ENCODE measurements at regions not wholly inside any gene's neighbourhood (a gene's known extent, or its start where the extent isn't known, plus 50 kb on each side); places are given as distances from the start of the nearest gene placed in this dataset.
"Not testable (repeated sequence)": the region's sequence is repeated elsewhere in the genome, so short reads cannot be mapped to it uniquely, and the experiment has no call there.

- DNase-seq (ENCODE audit: low read depth in 2 of 2), result no peak
Observed at GRCh38 chr6:84635081-84635761, 129.2 kb downstream of the TBX18 start.

GRCh38 chr6:84633771-84634170 lies 130.6 kb downstream of the TBX18 start:
- DNase-seq (ENCODE audit: low read depth in 2 of 2), result no peak

GRCh38 chr6:84626527-84626926 lies 137.9 kb downstream of the TBX18 start:
- DNase-seq (ENCODE audit: low read depth in 2 of 2), result not testable (repeated sequence)

GRCh38 chr6:84625506-84625905 lies 138.9 kb downstream of the TBX18 start:
- no peak for DNase-seq (ENCODE audit: low read depth in 2 of 2)

GRCh38 chr6:84623956-84624680 lies 140.3 kb downstream of the TBX18 start:
- no peak for DNase-seq (ENCODE audit: low read depth in 2 of 2)

- DNase-seq (ENCODE audit: low read depth in 2 of 2), result no peak
Observed at GRCh38 chr6:84618836-84619235, 145.6 kb downstream of the TBX18 start.

GRCh38 chr6:84618046-84618752 lies 146.2 kb downstream of the TBX18 start:
- DNase-seq (ENCODE audit: low read depth in 2 of 2), result no peak

- DNase-seq (ENCODE audit: low read depth in 2 of 2), result no peak
Observed at GRCh38 chr6:84615987-84616386, 148.4 kb downstream of the TBX18 start.

- DNase-seq (ENCODE audit: low read depth in 2 of 2), result no peak
Observed at GRCh38 chr6:84615113-84615850, 149.1 kb downstream of the TBX18 start.

- DNase-seq (ENCODE audit: low read depth in 2 of 2), result no peak
Observed at GRCh38 chr6:84606860-84607259, 157.5 kb downstream of the TBX18 start.

- no peak for DNase-seq (ENCODE audit: low read depth in 2 of 2)
Observed at GRCh38 chr6:84605298-84605697, 159.1 kb downstream of the TBX18 start.

GRCh38 chr6:84601366-84601765 lies 163.0 kb downstream of the TBX18 start:
- no peak for DNase-seq (ENCODE audit: low read depth in 2 of 2)

- no peak for DNase-seq (ENCODE audit: low read depth in 2 of 2)
Observed at GRCh38 chr6:84599991-84600390, 164.4 kb downstream of the TBX18 start.

- no peak for DNase-seq (ENCODE audit: low read depth in 2 of 2)
Observed at GRCh38 chr6:84597238-84597875, 167.0 kb downstream of the TBX18 start.

GRCh38 chr6:84596488-84596887 lies 167.9 kb downstream of the TBX18 start:
- no peak for DNase-seq (ENCODE audit: low read depth in 2 of 2)

GRCh38 chr6:84588697-84589080 lies 175.7 kb downstream of the TBX18 start:
- DNase-seq (ENCODE audit: low read depth in 2 of 2), result no peak

GRCh38 chr6:84587994-84588696 lies 176.3 kb downstream of the TBX18 start:
- not testable (repeated sequence) for DNase-seq (ENCODE audit: low read depth in 2 of 2)

GRCh38 chr6:84587202-84587940 lies 177.0 kb downstream of the TBX18 start:
- not testable (repeated sequence) for DNase-seq (ENCODE audit: low read depth in 2 of 2)

- DNase-seq (ENCODE audit: low read depth in 2 of 2), result no peak
Observed at GRCh38 chr6:84583784-84584183, 180.6 kb downstream of the TBX18 start.

- DNase-seq (ENCODE audit: low read depth in 2 of 2), result no peak
Observed at GRCh38 chr6:84582997-84583396, 181.4 kb downstream of the TBX18 start.

Measured in stimulated activated CD8-positive, alpha-beta memory T cell treated with anti-CD3 and anti-CD28 coated beads, Interleukin-15, amount 100 ng/mL, for 48 hours (primary cell).